ENCODE measurements at regions not wholly inside any gene's neighbourhood (a gene's known extent, or its start where the extent isn't known, plus 50 kb on each side); places are given as distances from the start of the nearest gene placed in this dataset.

GRCh38 chr15:98025237-98025636 is 64.7 kb downstream of the ARRDC4 start:
- Mint-ChIP-seq H3K27ac (no peak overlapping the region), H3K4me1 (ENCODE audit: low read depth) (peaks cover 19% of the 10 kb centered on the region), H3K9me3 (peaks cover 9% of the 10 kb centered on the region), H3K36me3 (ENCODE audit: low read depth) (no peaks in the 10 kb centered on the region), H3K27me3 (peaks cover 4% of the 10 kb centered on the region), H3K4me3 (no peak overlapping the region)
- intact Hi-C loops (cut with micrococcal nuclease) = loop anchor here (5.0 kb wide), 1 partner anchor 52 kb away; no protein-coding TSS in a partner anchor

- H3K9me3 Mint-ChIP-seq = no peaks in the 10 kb centered on the region
- no peaks in the 10 kb centered on the region for H3K27me3 Mint-ChIP-seq
- H3K27ac Mint-ChIP-seq = no peak overlapping the region
- H3K4me1 Mint-ChIP-seq (ENCODE audit: low read depth) = peaks cover 18% of the 10 kb centered on the region
- no peaks in the 10 kb centered on the region for H3K36me3 Mint-ChIP-seq (ENCODE audit: low read depth)
- intact Hi-C loops (cut with micrococcal nuclease) = no loop called here
- no peak overlapping the region for H3K4me3 Mint-ChIP-seq
Measured at GRCh38 chr15:98034731-98035130, 74.2 kb downstream of the ARRDC4 start.

- intact Hi-C loops (cut with micrococcal nuclease) = no loop called here
- H3K36me3 Mint-ChIP-seq (ENCODE audit: low read depth) = no peaks in the 10 kb centered on the region
- H3K4me3 Mint-ChIP-seq = no peak overlapping the region
- H3K9me3 Mint-ChIP-seq = no peaks in the 10 kb centered on the region
- no peaks in the 10 kb centered on the region for H3K27me3 Mint-ChIP-seq
- H3K27ac Mint-ChIP-seq = no peak overlapping the region
- H3K4me1 Mint-ChIP-seq (ENCODE audit: low read depth) = peaks cover 14% of the 10 kb centered on the region
Measured at GRCh38 chr15:98035134-98035533, 74.6 kb downstream of the ARRDC4 start.

GRCh38 chr15:98035577-98036010 is 75.1 kb downstream of the ARRDC4 start:
- H3K4me1 Mint-ChIP-seq (ENCODE audit: low read depth) = peaks cover 9% of the 10 kb centered on the region
- H3K27me3 Mint-ChIP-seq = no peaks in the 10 kb centered on the region
- H3K36me3 Mint-ChIP-seq (ENCODE audit: low read depth) = no peaks in the 10 kb centered on the region
- no peak overlapping the region for H3K4me3 Mint-ChIP-seq
- intact Hi-C loops (cut with micrococcal nuclease) = no loop called here
- no peaks in the 10 kb centered on the region for H3K9me3 Mint-ChIP-seq
- no peak overlapping the region for H3K27ac Mint-ChIP-seq

GRCh38 chr15:98039596-98039995 is 79.1 kb downstream of the ARRDC4 start:
- peaks cover 10% of the 10 kb centered on the region for H3K4me1 Mint-ChIP-seq (ENCODE audit: low read depth)

GRCh38 chr15:98040146-98040545 is 79.6 kb downstream of the ARRDC4 start:
- Mint-ChIP-seq H3K27me3 (peaks cover 4% of the 10 kb centered on the region), H3K9me3 (peaks cover 5% of the 10 kb centered on the region), H3K36me3 (ENCODE audit: low read depth) (no peaks in the 10 kb centered on the region), H3K27ac (no peak overlapping the region), H3K4me1 (ENCODE audit: low read depth) (peaks cover 10% of the 10 kb centered on the region), H3K4me3 (no peak overlapping the region)
- intact Hi-C loops (cut with micrococcal nuclease) = no loop called here

More at GRCh38 chr15:98039596-98039995, 79.1 kb downstream of the ARRDC4 start:
- H3K9me3 Mint-ChIP-seq = no peaks in the 10 kb centered on the region
- H3K27ac Mint-ChIP-seq = no peak overlapping the region
- H3K36me3 Mint-ChIP-seq (ENCODE audit: low read depth) = no peaks in the 10 kb centered on the region
- peaks cover 4% of the 10 kb centered on the region for H3K27me3 Mint-ChIP-seq
- intact Hi-C loops (cut with micrococcal nuclease) = no loop called here
- no peak overlapping the region for H3K4me3 Mint-ChIP-seq

GRCh38 chr15:98043160-98044014 is 82.9 kb downstream of the ARRDC4 start:
- intact Hi-C loops (cut with micrococcal nuclease) = no loop called here
- Mint-ChIP-seq H3K4me1 (ENCODE audit: low read depth) (peaks cover 10% of the 10 kb centered on the region), H3K9me3 (peaks cover 15% of the 10 kb centered on the region), H3K36me3 (ENCODE audit: low read depth) (no peaks in the 10 kb centered on the region), H3K27me3 (peaks cover 4% of the 10 kb centered on the region), H3K27ac (no peak overlapping the region), H3K4me3 (no peak overlapping the region)

GRCh38 chr15:98051734-98052133 is 91.2 kb downstream of the ARRDC4 start:
- Mint-ChIP-seq H3K4me3 (no peak overlapping the region), H3K36me3 (ENCODE audit: low read depth) (peaks cover 4% of the 10 kb centered on the region), H3K27ac (no peak overlapping the region), H3K4me1 (ENCODE audit: low read depth) (peaks cover 13% of the 10 kb centered on the region), H3K9me3 (peaks cover 16% of the 10 kb centered on the region), H3K27me3 (peaks cover 1% of the 10 kb centered on the region)
- intact Hi-C loops (cut with micrococcal nuclease) = no loop called here

GRCh38 chr15:98057453-98057852 is 97.0 kb downstream of the ARRDC4 start:
- Mint-ChIP-seq H3K4me3 (no peak overlapping the region), H3K4me1 (ENCODE audit: low read depth) (peaks cover 21% of the 10 kb centered on the region), H3K27ac (no peak overlapping the region), H3K9me3 (peaks cover 57% of the 10 kb centered on the region), H3K27me3 (peaks cover 6% of the 10 kb centered on the region), H3K36me3 (ENCODE audit: low read depth) (peaks cover 40% of the 10 kb centered on the region)
- intact Hi-C loops (cut with micrococcal nuclease) = no loop called here

- Mint-ChIP-seq H3K9me3 (peaks cover 38% of the 10 kb centered on the region), H3K27me3 (peaks cover 4% of the 10 kb centered on the region), H3K27ac (peak overlapping the region; percentile 70), H3K4me1 (ENCODE audit: low read depth) (peaks cover 68% of the 10 kb centered on the region), H3K36me3 (ENCODE audit: low read depth) (peaks cover 26% of the 10 kb centered on the region), H3K4me3 (no peak overlapping the region)
- intact Hi-C loops (cut with micrococcal nuclease) = loop anchor here (5.0 kb wide), 1 partner anchor 101 kb away; the partner anchor contains the start of gene ARRDC4
Measured at GRCh38 chr15:98062869-98063268, 102.4 kb downstream of the ARRDC4 start.

GRCh38 chr15:98063315-98063714 is 102.8 kb downstream of the ARRDC4 start:
- H3K4me3 Mint-ChIP-seq = peak overlapping the region; percentile 52

GRCh38 chr15:98063871-98064270 is 103.4 kb downstream of the ARRDC4 start:
- peaks cover 76% of the 10 kb centered on the region for H3K4me1 Mint-ChIP-seq (ENCODE audit: low read depth)
- H3K36me3 Mint-ChIP-seq (ENCODE audit: low read depth) = peaks cover 18% of the 10 kb centered on the region
- H3K27ac Mint-ChIP-seq = peak overlapping the region; percentile 70
- H3K4me3 Mint-ChIP-seq = peak overlapping the region; percentile 52
- intact Hi-C loops (cut with micrococcal nuclease) = loop anchor here (5.0 kb wide), 1 partner anchor 102 kb away; the partner anchor contains the start of gene ARRDC4
- peaks cover 28% of the 10 kb centered on the region for H3K9me3 Mint-ChIP-seq
- H3K27me3 Mint-ChIP-seq = peaks cover 8% of the 10 kb centered on the region

More at GRCh38 chr15:98063315-98063714, 102.8 kb downstream of the ARRDC4 start:
- H3K9me3 Mint-ChIP-seq = peaks cover 34% of the 10 kb centered on the region
- intact Hi-C loops (cut with micrococcal nuclease) = loop anchor here (5.0 kb wide), 1 partner anchor 101 kb away; the partner anchor contains the start of gene ARRDC4
- peaks cover 22% of the 10 kb centered on the region for H3K36me3 Mint-ChIP-seq (ENCODE audit: low read depth)
- peaks cover 72% of the 10 kb centered on the region for H3K4me1 Mint-ChIP-seq (ENCODE audit: low read depth)
- H3K27ac Mint-ChIP-seq = peak overlapping the region; percentile 70
- peaks cover 4% of the 10 kb centered on the region for H3K27me3 Mint-ChIP-seq

- intact Hi-C loops (cut with micrococcal nuclease) = no loop called here
- H3K4me3 Mint-ChIP-seq = no peak overlapping the region
- no peaks in the 10 kb centered on the region for H3K9me3 Mint-ChIP-seq
- H3K36me3 Mint-ChIP-seq (ENCODE audit: low read depth) = no peaks in the 10 kb centered on the region
- peaks cover 3% of the 10 kb centered on the region for H3K27me3 Mint-ChIP-seq
- H3K4me1 Mint-ChIP-seq (ENCODE audit: low read depth) = peaks cover 63% of the 10 kb centered on the region
- H3K27ac Mint-ChIP-seq = peak overlapping the region; percentile 30
Measured at GRCh38 chr15:98067339-98067738, 106.8 kb downstream of the ARRDC4 start.

- intact Hi-C loops (cut with micrococcal nuclease) = no loop called here
- Mint-ChIP-seq H3K27me3 (peaks cover 3% of the 10 kb centered on the region), H3K27ac (no peak overlapping the region), H3K4me3 (no peak overlapping the region), H3K9me3 (no peaks in the 10 kb centered on the region), H3K36me3 (ENCODE audit: low read depth) (no peaks in the 10 kb centered on the region), H3K4me1 (ENCODE audit: low read depth) (peaks cover 63% of the 10 kb centered on the region)
Measured at GRCh38 chr15:98069256-98069655, 108.8 kb downstream of the ARRDC4 start.
